ENCODE measurements at regions not wholly inside any gene's neighbourhood (a gene's known extent, or its start where the extent isn't known, plus 50 kb on each side); places are given as distances from the start of the nearest gene placed in this dataset.

- no peak for DNase-seq
These were observed 556.9 kb downstream of the SLC16A7 start for GRCh38 chr12:60152756-60153155.

- no peak for DNase-seq
These were observed 563.9 kb downstream of the SLC16A7 start for GRCh38 chr12:60159761-60160160.

- DNase-seq = no peak
These were observed 567.3 kb downstream of the SLC16A7 start for GRCh38 chr12:60162988-60163720.

- no peak for DNase-seq
These were observed 570.0 kb downstream of the SLC16A7 start for GRCh38 chr12:60165781-60166180.

GRCh38 chr12:60168441-60168840 is 572.6 kb downstream of the SLC16A7 start:
- DNase-seq = no peak

GRCh38 chr12:60169904-60170303 is 574.1 kb downstream of the SLC16A7 start:
- no peak for DNase-seq

- no peak for DNase-seq
These were observed 576.7 kb downstream of the SLC16A7 start for GRCh38 chr12:60172266-60173211.

GRCh38 chr12:60173224-60174170 is 577.7 kb downstream of the SLC16A7 start:
- peak; percentile 42 for DNase-seq

- DNase-seq = no peak
These were observed 578.6 kb downstream of the SLC16A7 start for GRCh38 chr12:60174476-60174875.

GRCh38 chr12:60174941-60175340 is 579.1 kb downstream of the SLC16A7 start:
- DNase-seq = no peak

GRCh38 chr12:60176891-60177290 is 581.1 kb downstream of the SLC16A7 start:
- no peak for DNase-seq

- DNase-seq = no peak
These were observed 584.5 kb downstream of the SLC16A7 start for GRCh38 chr12:60180298-60180697.

GRCh38 chr12:60182354-60182753 is 586.5 kb downstream of the SLC16A7 start:
- DNase-seq = no peak

GRCh38 chr12:60184096-60184495 is 588.3 kb downstream of the SLC16A7 start:
- DNase-seq = no peak

GRCh38 chr12:60185060-60185459 is 589.2 kb downstream of the SLC16A7 start:
- no peak for DNase-seq

GRCh38 chr12:60191271-60191670 is 595.4 kb downstream of the SLC16A7 start:
- no peak for DNase-seq

GRCh38 chr12:60191676-60192359 is 596.0 kb downstream of the SLC16A7 start:
- DNase-seq = no peak

- no peak for DNase-seq
These were observed 598.8 kb downstream of the SLC16A7 start for GRCh38 chr12:60194678-60195077.

- DNase-seq = no peak
These were observed 599.7 kb downstream of the SLC16A7 start for GRCh38 chr12:60195483-60195882.

- DNase-seq = no peak
These were observed 600.5 kb downstream of the SLC16A7 start for GRCh38 chr12:60196366-60196765.

GRCh38 chr12:60197589-60197988 is 601.8 kb downstream of the SLC16A7 start:
- DNase-seq = no peak

GRCh38 chr12:60201891-60202290 is 606.1 kb downstream of the SLC16A7 start:
- no peak for DNase-seq
